ENCODE measurements at regions not wholly inside any gene's neighbourhood (a gene's known extent, or its start where the extent isn't known, plus 50 kb on each side); places are given as distances from the start of the nearest gene placed in this dataset.
"Not testable (repeated sequence)": the region's sequence is repeated elsewhere in the genome, so short reads cannot be mapped to it uniquely, and the experiment has no call there.

DNA sequence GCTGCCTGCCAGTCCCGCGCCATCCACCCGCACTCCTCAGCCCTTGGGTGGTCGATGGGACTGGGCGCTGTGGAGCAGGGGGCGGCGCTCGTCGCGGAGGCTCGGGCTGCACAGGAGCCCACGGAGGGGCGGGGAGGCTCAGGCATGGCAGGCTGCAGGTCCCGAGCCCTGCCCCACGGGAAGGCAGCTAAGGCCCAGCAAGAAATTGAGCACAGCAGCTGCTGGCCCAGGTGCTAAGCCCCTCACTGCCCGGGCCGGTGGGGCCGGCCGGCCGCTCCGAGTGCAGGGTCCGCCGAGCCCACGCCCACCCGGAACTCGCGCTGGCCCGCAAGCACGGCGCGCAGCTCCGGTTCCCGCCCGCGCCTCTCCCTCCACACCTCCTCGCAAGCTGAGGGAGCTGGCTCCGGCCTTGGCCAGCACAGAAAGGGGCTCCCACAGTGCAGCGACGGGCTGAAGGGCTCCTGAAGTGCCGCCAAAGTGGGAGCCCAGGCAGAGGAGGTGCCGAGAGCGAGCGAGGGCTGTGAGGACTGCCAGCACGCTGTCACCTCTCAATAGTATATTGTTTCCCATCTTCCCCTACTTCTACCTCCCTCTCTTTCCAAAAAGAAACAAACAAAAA lies 219.6 kb downstream of the BAMBI start:
- not testable (repeated sequence) for DNase-seq (ENCODE audit: low read depth in 2 of 2)

DNA sequence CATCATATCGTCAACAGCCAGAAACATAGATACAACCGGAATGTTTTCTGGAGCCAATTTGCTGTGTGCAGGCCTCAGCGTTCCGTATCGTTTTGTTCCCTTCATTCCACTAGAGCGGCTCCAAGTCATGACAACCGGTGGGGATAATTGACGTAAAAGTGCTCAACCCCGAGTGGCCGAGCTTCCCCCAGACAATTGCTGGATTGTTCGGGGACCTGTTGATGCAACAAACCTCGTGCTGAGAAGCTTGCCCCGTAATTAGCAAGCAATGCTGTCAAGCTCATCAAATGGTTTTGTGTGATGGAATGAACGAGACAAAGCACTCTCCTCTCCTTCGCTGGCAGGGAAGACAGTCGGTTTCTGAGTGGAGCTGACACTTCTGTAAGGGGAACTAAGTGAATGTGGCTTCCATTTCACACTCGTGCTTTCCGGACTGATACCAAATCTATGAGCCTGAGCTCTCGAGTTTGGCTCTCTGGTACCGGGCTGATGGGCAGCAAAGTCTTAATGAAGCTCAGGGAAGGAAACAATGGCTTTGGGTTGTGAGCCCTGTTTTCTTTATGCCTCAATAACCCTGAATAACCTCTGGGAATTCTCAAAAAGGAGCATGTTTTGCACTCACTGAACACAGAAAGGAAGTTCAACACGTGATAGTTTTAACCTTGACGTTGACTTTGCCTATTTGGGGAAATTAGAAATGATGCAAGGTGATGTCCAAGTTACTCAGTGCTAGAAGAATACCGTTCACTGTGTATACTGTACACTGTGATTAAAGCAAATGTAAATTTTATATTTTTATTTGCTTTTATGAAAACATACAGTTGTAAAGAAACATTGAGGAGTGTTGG lies 220.5 kb downstream of the BAMBI start:
- no peak for DNase-seq (ENCODE audit: low read depth in 2 of 2)

DNA sequence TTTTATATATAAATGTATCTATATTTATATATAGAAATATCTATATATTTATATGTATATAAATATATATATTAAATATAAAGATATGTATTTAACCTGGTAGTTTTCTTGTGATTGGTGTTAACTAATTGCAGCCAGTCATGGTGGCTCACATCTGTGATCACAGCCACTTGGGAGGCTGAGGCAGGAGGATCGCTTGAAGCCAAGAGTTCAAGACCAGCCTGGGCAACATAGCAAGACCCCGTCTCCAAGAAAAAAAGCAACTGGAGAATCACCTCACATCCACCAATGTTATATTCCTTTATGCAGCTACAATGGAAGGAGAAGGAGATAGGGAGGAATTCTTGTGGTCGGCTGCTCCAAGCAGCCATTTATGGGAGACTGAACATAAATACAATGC lies 224.9 kb downstream of the BAMBI start:
- no peak for DNase-seq (ENCODE audit: low read depth in 2 of 2)

DNA sequence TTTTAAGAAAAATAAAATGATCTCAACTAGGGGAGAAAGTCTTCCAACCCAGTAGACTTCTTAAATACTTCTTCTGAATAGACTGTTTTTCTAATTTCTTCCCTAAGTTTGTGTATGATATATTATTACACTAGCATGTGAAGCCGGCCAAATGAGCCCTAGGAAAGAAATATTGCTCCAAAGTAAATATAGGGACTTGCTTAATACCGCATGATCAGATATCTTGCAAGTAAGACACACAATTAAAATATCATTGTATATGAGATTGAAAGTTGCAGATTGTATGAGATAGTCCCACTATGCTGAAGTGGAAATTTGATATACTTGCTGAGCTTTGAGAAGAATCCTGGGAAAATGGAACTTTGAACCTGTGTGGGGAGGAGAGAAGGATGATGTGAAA lies 225.7 kb downstream of the BAMBI start:
- DNase-seq (ENCODE audit: low read depth in 2 of 2) = no peak

DNA sequence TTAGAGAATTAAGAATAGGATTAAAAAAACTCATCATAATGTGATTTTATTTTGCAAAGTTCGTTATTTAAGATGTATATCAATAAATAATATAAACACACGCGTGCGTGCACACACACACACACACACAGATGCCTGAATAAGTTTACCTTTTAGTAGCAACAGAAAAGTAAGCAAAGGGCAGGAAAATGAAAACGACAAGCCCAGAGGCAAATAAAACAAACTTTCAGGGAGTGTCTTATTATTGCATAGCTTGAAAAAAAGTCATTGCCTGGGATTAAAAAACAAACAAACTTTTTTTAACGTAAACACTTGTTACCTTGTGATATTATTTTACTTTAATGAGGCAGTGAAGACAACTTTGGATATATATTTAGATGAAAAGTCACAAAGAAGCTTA lies 226.4 kb downstream of the BAMBI start:
- DNase-seq (ENCODE audit: low read depth in 2 of 2) = no peak

DNA sequence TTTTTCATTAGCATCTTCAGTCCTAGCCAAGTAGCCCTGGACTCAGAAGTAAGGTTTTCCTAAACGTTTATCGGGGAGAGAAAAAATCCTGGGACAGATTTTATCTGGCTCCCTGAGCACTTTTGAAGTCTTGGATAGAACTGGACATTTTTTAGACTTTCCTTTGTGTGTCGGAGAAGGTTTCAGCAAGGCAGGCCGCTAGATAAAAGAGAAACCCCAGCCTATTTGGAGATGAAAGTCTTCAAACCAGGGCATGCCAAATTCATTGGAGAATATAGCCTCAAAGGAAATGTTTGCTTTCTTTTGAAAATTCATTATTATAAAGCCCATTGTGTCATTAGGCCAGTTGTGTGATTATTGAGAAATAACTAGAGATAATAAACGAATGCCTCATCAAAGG lies 228.1 kb downstream of the BAMBI start:
- DNase-seq (ENCODE audit: low read depth in 2 of 2) = no peak

DNA sequence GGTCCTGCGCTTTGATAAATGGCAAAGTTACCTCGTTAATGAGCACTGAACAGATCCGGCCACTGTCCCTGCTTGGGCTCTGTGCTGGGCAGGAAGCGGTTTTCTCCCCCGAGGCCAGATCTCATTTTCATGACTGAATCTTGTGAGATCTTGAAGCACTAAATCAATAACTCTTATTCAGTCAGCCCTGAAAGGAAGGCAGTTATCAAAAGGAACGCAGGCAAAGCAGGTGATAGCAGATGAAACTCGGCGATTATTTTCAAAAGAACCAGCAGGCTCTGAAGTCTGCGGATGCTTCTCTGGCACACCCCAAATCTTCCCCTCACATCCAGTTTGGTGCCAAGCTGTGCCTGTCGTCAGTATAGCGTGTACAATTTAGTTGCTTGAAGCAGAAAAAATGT lies 228.7 kb downstream of the BAMBI start:
- no peak for DNase-seq (ENCODE audit: low read depth in 2 of 2)

DNA sequence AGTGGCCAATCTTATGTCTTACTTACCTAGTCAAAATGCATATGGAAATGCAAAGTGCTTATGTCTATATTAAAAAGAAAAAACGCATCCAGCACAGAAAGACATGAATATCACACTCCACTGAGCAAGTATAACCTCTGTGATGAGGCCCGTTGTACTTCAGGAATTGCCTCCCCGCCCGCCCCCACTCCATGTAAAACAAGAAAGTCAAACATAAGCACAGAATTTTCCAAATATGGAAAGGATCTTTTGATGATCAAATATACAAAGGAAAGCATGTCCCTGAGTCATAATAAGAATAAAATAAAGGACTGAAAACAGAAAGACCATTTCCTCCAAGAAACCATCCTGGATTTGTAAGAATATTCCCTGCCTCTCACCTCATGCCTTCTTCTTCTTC lies 229.1 kb downstream of the BAMBI start:
- DNase-seq (ENCODE audit: low read depth in 2 of 2) = no peak

DNA sequence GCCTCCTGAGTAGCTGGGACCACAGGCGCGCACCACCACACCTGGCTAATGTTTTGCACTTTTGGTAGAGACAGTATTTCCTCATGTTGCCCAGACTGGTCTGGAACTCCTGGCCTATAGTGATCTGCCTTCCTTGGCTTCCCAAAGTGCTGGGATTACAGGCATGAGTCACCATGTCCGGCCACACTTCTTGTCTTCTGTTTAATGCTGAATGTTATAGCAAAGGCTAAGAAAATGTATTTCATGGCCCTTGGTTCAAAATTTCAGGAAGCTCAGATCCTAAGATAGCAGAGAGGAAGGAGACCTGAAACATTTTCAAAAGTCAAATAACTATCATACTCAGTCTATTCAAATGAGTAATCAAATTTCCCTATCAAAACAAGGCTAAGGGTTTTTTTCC lies 229.6 kb downstream of the BAMBI start:
- DNase-seq (ENCODE audit: low read depth in 2 of 2) = no peak

DNA sequence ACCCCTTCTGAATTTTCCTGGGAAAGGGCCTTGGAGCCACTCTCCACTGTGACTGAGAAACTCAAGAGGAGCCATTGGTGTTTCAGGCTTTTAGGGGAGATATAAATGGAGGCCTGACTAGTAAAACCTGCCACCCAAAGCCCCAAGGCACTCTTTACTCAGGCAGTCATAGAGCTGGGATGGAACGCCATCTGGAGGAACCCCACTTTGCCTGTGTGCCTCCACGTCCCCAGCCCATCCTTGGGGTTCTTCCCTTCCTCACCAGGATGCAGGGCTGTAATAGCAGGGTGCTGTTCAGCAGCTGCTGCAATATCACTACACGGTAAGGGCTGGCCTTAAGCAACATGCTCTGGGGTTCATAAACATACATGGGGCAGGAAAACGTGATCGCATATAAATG lies 232.6 kb downstream of the BAMBI start:
- DNase-seq (ENCODE audit: low read depth in 2 of 2) = no peak

DNA sequence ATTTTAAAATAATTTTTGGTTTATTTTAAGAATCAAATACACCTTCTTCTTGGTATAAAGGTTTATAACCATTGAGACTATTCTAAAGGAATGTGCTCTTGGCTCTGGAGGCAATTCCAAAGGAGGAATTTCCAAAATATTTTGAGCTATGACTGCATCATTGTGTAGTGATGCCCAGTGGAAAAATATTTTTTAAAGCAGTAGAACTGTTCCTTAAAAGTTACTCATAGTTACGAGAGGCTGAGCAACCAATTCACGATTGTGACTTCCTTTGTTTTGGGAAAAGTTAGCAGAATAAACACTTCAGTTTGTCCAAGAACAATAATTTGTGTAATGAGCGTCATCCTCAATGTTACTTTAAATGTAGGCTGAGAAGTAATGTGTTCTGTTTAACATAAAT lies 233.6 kb downstream of the BAMBI start:
- DNase-seq (ENCODE audit: low read depth in 2 of 2) = no peak

DNA sequence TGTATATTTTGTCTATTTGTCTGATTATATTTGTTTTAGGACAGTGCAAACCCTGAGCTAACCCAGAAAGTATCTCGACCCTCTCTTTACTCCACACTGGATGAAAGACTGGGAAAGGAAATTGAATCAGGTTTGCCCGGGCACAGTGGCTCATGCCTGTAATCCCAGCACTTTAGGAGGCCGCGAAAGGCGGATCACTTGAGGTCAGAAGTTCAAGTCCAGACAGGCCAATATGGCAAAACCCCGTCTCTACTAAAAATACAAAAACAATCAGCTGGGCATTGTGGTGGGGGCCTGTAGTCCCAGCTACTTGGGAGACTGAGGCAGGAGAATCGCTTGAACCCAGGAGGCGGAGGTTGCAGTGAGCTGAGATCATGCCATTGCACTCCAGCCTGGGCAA lies 234.2 kb downstream of the BAMBI start:
- DNase-seq (ENCODE audit: low read depth in 2 of 2) = not testable (repeated sequence)

DNA sequence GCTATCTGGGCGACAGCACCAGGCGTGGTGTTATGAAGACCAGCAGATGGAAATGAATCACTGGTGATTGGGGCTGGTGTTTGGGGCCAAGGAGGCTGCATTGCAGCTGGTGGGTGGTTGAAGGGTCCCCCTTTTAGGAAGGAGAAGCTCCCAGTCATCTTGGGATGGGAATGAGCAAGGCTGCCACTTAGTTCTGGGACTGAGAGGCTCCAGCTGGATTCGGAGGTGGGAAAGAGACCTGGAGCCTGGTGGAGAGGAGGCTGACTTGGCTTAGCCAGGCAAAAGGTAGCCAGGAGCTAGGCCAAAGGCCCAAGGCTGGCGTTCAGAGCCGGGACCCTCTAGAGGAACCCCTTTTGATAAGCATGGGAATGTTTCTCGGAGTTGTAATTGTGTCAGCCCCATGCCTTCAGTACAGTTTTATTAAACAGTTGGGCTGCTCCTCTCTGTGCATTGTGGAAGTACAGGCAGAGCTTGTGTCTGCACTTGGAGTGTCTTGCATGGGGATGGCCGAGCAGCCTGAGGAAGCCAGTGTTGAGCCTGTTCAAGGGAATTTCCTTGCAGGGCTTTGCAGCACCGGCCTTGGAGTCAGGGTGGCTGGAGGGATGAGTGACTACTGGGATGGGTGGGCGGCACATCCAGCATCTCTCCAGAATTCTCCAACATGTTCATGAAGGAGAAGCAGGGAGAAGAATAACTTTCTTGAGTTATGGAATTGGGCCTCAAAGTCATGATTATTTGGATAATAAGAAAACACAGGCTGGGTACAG lies 234.9 kb downstream of the BAMBI start:
- DNase-seq (ENCODE audit: low read depth in 2 of 2) = no peak

DNA sequence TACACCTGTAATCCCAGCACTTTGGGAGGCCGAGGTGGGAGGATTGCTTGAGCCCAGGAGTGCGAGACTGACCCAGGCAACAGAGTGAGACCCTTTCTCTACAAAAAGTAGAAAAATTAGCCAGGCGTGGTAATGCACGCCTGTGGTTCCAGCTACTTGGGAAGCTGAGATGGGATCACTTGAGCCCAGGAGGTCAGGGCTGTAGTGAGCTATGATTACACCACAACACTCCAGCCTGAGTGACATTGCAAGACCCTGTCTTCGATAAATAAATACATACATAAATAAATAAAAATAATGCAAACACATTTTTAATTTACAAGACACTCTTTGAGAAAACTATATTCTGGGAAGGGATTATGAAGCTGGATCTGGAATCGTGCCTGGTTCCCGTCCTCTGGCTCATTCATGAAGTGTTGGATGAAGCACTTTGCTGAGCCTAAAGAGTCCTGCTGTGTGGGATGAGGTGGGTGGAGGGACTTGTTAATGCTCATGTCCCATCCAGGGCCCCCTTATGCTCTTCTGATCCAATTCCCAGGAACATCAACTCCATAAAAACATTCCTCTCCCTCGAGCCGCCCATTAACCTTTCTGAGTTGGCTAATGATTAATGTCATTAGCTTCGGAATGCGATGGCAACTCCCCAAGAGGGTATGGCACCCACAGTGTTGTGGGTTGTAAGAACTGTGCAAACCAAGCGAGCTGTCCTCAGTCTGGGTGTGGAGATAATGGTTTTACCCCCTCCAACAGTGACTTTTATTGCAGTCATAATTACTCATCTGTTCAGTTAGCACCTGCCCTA lies 236.3 kb downstream of the BAMBI start:
- DNase-seq (ENCODE audit: low read depth in 2 of 2) = no peak

DNA sequence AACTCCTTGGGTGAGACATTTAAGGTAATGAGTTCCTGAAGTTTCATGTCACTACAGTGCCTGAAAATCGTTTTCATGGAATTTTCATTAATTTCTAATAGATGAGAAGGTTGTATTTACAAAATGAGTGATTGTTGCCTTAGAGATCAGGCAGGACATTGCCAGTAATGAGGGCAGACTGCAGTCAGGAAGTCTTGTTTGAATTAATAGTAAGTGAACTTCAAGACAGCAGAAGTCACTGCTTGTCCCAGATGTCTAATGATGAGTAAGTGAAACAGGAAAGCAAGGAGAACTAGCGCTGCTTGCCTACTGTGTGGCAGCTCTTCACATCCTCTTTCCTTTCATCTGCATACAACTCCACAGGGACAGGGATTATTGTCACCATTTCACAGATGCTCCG lies 237.4 kb downstream of the BAMBI start:
- no peak for DNase-seq (ENCODE audit: low read depth in 2 of 2)

DNA sequence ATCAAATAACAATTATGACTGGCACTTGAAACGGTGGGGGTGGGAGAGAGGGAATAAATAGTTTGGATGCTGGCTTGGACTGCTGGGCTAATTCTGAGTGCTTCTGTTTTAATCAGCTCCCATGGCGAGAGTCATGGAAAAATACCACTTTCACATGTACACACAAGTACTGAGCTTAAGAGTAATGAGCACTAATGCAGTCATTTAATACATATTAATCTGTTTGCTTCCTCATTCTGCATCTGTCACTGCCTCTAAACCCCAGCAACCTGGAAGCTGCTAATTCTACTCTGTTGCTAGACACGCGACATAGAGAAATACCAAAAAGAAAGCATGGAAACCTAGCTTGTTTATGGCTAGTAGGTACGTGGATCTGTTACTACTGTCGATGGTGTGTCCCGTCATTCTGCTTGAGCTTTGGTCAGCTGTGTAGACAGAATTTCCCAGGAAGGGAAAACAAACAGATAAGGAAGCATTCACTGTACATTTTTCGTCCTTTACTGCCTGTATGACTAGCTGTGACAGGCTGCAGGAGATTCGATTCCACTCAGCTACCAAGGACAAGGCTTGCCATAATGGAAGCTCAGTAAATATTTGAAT lies 238.8 kb downstream of the BAMBI start:
- DNase-seq (ENCODE audit: low read depth in 2 of 2) = no peak

DNA sequence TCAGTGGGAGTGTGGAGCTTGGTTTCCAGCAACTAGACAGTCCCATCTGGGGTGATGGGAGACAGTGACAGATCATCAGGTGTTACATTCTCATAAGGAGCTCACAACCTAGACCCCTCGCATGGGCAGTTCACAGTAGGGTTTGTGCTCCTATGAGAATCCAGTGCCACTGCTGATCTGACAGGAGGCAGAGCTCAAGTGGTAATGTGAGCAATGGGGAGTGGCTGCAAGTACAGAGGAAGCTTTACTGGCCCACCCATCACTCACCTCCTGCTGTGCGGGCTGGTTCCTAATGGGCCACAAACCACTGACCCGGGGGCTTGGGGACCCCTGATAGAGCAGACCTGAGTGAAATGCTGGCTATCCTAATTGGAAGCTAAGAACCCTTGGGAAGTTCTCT lies 242.8 kb downstream of the BAMBI start:
- no peak for DNase-seq (ENCODE audit: low read depth in 2 of 2)

DNA sequence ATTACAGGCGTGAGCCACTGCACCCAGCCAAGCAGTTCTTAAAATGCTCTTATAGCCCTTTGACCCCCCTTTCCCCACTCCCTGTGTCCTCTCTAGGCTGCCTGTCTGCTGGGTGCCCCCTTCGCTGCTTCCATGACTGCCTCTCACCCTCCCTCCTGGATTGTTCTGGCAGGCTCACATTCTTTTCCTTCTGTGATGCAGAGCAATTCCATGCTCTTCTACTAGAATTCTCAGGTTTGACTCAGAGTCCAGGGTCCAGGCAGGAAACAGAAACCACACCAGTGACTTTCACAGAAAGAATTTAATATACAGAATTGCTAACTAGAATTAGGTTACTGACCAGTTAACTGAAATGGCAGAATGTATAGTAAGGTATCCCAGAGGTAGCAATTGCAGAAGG lies 244.8 kb downstream of the BAMBI start:
- no peak for DNase-seq (ENCODE audit: low read depth in 2 of 2)

DNA sequence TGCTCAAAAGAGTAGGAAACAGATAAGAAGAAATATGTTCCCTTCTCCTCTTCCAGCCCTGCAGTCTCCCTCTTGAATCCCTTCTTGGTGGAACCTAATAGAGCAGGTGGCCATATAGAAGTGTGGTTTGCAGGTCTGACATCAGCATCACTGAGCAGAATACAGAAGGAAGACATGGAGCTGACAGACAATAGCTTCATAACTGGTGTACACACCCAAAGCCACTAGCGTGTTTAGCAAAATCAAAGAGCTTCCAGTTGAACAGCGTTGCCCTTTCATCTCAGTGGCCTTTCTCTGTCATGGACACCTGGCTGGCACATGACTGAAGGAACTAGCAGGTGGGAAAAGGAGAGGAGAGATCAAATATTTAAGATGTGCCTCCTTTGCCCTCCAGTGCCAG lies 245.5 kb downstream of the BAMBI start:
- no peak for DNase-seq (ENCODE audit: low read depth in 2 of 2)

DNA sequence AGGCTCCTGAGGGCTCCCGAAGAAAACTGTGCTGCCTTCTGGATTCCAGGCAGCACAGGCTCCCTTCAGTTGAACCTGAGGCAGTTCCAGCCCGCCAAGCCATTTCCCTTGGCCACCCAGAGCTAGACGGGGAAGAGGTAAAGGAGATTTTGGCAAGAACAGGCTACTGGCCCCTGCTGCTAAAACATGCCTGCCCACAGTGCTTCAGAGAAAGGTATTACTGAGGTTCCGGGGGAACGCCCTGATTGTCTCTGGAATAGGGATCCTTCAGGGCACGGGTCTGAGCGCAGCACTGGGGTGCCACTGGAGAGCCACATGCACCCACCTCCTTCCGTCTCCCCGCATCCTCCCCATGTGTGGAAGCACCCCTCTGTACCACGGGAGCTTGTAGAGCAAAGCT lies 247.4 kb downstream of the BAMBI start:
- DNase-seq (ENCODE audit: low read depth in 2 of 2) = no peak

DNA sequence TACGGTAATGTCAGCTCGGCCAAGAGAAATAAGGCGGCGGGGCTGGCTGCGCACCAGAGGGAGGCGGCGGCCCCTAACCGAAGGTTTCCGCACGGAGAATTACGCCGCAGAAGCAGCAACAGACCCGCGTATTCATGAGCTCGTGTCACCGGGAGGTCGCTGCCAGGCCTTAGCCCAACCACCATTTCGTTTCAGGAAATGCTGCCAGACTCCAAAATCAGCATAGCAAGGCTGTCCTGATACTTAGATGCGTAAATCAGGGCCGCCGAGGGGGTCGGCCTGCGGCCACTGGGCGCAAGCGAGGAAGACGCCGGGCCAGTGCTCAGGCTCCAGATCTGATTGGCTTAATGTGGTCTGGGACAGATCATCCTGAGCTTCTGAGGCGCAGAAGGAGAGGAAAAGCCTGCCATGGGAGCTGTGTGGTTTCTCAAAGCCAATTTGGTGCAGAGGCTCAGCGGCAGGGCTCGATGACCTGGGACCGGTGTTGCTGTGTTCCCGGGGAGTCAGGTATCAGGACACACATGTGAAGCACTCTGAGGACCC lies 247.9 kb downstream of the BAMBI start:
- DNase-seq (ENCODE audit: low read depth in 2 of 2) = no peak

Measured in stimulated activated CD4-positive, alpha-beta T cell treated with anti-CD3 and anti-CD28 coated beads, Interleukin-15, amount 100 ng/mL, for 48 hours (primary cell).